ENCODE measurements at regions not wholly inside any gene's neighbourhood (a gene's known extent, or its start where the extent isn't known, plus 50 kb on each side); places are given as distances from the start of the nearest gene placed in this dataset.

DNA sequence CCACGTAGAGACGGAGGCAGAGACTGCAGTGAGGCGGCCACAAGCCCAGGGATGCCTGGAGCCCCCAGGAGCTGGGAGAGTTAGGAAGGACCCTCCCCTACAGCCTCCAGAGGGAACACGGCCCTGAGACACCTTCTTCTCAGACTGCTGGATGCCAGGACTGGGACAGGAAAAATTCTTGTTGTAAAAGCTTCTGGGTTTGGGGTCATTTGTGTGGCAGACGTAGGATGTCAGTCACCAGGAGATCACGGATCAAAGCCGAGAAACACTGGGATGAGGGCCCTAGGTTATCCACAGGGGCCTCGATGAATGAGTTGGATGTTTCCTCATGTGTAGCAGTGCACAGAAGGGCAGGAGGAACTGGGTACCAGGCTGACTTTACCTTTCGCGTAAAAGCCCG, 163.7 kb downstream of the SHOX start:
- DNase-seq (ENCODE audit: low spot score) = no peak

DNA sequence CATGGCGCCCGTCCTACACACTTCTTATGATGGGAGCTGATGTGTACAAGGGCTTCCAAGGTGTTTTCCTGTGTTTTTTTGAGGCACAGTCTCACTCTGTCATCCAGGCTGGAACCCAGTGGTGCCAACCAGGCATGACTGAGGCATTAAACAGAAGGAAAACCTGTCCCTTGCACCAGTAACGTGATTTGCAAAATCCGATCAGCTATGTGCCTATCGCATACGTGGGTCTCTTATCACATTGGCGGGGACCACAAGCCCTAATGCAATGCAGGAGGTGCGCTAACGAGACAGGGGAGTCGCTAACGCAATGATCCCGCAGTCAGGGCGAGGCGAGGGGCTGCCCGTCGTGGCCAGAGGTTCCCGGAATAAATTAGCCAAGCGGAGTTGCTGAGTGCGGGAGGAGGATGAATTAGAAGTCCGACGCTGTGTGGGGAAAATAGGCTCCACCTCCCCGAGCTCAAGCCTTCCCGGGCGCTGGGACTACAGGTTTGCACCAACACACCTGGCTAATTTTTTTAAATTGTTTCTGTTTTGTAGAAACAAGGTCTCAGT, 162.7 kb downstream of the SHOX start:
- DNase-seq (ENCODE audit: low spot score) = no peak

DNA sequence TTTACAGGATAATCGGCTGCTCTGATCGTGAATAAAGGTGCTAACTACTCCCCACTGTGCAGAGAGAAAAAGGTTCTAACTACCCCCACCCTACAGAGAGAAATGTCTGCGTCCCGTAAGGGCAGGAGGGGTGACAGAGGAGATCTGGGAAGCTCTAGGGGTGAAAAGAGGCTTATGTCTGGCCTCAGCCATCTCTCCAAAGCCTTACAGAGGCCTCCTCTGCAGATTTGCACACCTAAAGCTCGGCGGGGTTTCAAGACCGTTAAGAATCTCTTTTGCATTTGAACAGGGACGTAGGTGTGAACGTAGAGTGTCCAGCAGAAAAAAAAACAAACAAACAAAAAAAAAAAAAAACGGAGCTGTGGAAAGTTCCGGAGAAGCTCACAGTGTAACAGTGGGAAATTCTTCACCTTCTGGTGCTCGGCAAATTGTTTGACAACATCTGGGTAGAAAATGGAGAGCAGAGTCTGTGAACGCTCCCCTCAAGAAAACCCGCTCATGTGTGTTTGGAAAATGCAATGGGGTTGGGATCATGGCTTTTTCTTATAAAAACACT, 161.0 kb downstream of the SHOX start:
- no peak for DNase-seq (ENCODE audit: low spot score)

DNA sequence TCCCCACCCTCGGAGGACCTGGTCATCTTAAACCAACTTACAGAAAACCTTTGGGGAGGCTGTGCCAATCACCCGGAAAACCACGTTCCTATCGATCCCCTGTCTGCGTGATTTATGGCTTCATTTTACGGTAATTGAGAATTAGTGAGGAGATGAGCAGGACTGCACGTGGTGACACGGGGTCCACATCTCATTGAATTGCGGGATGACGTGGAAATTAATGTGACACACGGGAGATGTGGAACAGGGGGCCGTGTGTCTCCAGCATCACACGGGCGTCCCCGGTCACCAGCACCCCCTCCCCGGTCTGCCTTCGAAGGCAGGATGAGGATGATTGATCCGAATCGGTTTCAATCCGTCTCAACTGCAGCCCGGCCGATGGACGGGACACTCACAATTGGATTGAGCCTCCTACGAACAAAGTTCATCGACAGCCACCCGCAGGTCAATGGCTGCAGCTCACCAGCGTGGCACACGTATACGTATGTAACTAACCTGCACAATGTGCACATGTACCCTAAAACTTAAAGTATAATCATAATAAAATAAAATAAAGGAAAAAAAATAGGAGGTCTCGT, 160.3 kb downstream of the SHOX start:
- no peak for DNase-seq (ENCODE audit: low spot score)

DNA sequence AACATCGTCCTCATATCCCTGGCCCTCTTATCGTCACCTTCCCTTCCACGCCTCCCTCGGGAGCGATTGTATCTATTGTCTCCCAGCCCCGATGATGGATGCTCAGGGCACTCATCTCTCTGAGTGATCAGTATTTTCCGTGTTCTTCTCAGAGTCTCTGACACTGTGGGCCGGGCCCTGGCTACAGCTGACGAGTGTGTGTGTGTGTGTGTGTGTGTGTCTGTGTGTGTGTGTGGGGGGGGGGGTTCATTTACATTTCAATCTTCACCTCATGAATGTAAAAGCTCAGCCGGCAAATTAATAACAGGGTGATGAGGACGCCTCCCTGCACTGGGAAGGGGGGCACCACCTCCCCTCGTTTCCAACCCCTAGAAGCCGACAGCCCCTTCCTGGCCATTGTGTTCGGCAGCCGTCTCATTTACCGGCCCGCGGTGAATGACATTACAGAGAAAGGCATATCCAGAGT, 159.5 kb downstream of the SHOX start:
- DNase-seq (ENCODE audit: low spot score) = no peak

- no peak for DNase-seq (ENCODE audit: low spot score)
Observed at GRCh38 chrX:789096-789495, 158.5 kb downstream of the SHOX start.

DNA sequence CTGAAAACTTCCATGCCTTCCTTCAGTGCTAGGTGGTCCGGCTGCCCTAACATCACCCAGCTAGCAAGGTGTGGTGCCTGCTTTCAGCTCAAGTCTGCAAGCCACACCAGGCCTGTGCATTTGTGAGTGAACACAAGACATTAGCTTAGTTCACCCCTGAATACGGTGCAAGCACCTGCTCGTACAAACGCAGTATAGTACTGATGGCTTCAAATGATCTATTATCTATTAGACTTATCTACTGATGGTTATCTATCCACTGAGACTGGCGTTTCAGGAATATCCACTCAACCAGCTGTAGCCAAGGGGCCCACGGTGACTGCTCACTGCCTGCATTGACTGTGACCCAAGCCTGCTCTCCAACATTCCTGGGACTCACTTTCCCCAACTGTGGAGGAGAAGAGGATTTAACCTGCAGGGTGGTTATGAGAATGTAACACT, 155.9 kb downstream of the SHOX start:
- no peak for DNase-seq (ENCODE audit: low spot score)

- DNase-seq (ENCODE audit: low spot score) = no peak
Observed at GRCh38 chrX:784829-785228, 154.2 kb downstream of the SHOX start.

DNA sequence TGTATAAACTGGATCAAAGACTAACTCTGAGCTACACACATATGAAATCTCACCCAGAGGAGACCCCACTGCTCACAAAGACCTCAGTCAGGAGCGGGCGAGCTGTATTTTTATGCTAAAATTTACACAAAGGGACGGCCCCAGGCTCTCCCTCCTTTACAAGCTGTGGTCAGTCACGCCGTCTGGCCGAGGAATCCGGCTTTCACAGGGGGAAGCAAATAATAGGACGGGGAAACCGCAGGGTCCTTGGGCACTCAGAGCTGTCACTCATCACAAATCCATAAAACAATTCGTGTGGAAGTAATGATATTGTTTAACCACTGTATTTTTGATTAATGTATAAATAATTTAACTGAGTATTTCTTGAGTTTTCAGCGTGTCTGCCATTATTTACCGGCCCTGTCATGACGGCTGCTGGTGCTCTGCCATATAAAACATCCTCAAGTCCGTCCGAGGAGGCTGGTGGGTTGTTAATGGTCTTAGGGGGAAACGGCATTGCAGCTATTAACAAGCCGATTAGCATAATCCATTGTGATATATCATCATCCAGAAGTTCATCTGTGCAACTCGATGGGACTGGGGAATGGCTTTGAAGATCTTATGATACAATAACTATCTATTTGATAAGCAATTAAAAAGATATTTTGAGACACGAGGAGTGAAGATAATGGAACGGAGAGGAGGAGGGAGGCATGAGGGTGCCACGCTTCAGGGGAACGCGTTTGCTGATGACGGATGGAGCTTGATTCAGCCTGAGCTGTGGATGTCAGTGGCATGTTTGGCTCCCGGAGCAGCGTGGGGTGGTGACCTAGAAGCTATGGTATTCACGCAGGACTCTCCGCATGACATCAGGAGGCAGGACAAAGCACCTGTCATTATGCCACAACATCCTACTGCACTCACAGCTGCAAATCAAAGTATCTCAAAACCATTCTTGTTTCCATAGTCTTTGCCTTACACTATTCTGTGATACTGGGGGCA, 150.9 kb downstream of the SHOX start:
- no peak for DNase-seq (ENCODE audit: low spot score)

- DNase-seq (ENCODE audit: low spot score) = no peak
Observed at GRCh38 chrX:776529-777230, 146.1 kb downstream of the SHOX start.

GRCh38 chrX:776061-776460, 145.5 kb downstream of the SHOX start:
- DNase-seq (ENCODE audit: low spot score) = no peak

DNA sequence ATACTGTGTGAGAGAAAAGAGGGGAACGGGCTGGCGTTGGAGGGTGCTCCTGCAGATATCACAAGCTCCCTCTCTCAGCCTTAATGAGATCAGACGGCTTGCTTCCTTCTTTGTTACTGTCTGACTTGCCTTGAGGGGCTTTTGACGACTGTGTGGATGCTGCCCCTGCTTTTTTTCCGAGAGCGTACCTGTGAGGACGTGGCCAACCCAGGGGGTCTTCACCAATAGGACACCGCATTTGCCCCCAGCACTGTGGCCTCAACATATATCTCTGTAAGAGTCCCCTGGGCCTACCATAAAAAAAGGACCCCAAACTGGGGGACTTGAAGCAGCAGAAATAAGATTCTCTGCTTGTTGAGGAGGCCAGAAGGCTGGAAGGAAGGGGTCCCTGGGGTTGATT, 143.9 kb downstream of the SHOX start:
- no peak for DNase-seq (ENCODE audit: low spot score)

DNA sequence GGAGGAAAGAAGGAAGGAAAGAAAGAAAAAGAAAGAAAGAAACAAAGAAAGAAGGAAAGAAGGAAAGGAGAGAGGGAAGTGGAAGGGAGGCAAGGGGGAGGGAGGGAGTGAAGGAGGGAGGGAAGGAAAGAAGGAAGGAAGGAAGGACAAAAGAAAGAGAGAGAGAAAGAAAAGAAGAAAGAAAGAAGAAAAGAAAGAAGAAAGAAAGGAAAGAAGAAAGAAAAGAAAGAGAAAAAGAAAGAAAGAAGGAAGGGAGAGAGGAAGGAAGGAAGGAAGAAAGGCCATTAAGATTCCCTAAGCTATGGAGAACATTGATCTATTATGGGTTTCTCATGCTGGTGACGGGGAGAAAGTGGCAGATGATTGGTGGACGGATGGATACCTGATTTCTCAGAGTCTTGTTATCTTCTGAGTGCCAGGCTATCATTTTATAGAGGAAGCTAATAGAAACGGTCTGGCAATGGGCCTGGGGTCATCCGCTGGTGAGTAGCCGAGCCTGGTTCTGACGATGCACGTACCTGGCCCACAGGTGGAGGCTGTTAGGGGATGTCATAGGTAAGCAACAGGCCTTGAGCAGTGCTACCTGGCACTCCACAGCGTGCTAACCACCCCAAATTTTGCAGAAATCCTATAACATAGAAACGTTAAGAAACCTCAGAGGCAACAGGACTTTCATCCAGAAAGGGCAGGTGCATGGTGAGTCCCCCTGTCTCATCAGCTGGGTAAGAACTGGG, 142.9 kb downstream of the SHOX start:
- DNase-seq (ENCODE audit: low spot score) = no peak

DNA sequence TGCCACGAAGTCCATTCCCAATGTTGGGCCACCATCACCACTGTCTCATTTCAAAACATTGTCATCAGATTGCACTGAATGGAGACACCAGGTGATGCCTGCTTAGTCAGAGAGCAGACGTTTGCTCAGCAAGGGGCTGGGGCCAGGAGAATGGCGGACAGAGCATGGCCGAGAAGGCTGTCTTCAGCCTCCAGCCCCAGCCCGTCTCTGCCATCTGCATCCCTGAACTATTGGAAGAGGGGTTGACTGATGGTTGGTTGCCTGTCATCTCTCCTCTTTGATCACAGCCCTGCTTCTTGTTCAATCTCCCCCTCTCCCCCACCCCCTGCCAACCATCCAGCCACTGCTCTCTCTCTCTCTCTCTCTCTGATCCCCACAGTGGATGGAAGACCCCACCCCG, 140.9 kb downstream of the SHOX start:
- DNase-seq (ENCODE audit: low spot score) = no peak

DNA sequence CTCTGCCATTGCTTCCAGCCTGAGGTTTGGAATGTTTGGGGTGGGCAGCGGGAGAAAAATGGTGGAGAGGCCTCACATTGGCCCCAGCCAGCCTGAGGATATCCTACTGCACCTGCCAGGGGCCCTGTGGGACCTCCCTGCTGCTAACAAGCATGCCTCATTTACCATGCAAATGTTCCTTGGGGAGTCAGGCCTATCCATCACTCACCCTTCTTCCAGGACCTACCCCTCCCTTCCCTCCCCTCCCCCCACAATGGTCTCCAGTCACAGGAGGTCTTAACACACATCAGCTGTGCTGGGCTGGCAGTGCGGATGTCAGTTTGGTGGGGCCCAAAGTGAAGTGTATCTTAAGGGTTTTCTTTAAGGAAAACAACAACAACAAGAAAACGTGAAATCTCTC, 139.2 kb downstream of the SHOX start:
- DNase-seq (ENCODE audit: low spot score) = no peak

GRCh38 chrX:768596-768995, 138.0 kb downstream of the SHOX start:
- no peak for DNase-seq (ENCODE audit: low spot score)

- DNase-seq (ENCODE audit: low spot score) = no peak
Observed at GRCh38 chrX:758917-759316, 128.3 kb downstream of the SHOX start.

- no peak for DNase-seq (ENCODE audit: low spot score)
Observed at GRCh38 chrX:750812-751211, 120.2 kb downstream of the SHOX start.

- DNase-seq (ENCODE audit: low spot score) = no peak
Observed at GRCh38 chrX:750263-750662, 119.7 kb downstream of the SHOX start.

GRCh38 chrX:747176-747575, 116.6 kb downstream of the SHOX start:
- DNase-seq (ENCODE audit: low spot score) = no peak

GRCh38 chrX:739611-740010, 109.0 kb downstream of the SHOX start:
- no peak for DNase-seq (ENCODE audit: low spot score)

All from putamen (tissue), 1 donor.